GM23248 (cell line): ENCODE measurements at regions not wholly inside any gene's neighbourhood (a gene's known extent, or its start where the extent isn't known, plus 50 kb on each side); places are given as distances from the start of the nearest gene placed in this dataset.

ENCODE experiments used
- EZH2 ChIP-seq: fragments of 200-600 bp; sonication (generic); IDR thresholded peaks from 2 replicates; pipeline ENCODE4 v1.6.1; 2018; ENCODE audit warnings: antibody characterized with exemption, mild to moderate bottlenecking; ENCODE audit not compliant: insufficient read depth, poor library complexity, severe bottlenecking
- EZH2phosphoT487 ChIP-seq: fragments of 200-600 bp; sonication (generic); IDR thresholded peaks from 2 replicates; pipeline ENCODE4 v1.6.1; 2018; ENCODE audit warnings: antibody characterized with exemption, moderate library complexity, mild to moderate bottlenecking, low read depth; ENCODE audit not compliant: insufficient read depth

GRCh38 chr6:133114973-133115372 is 126.2 kb upstream of the EYA4 start:
- no peak for TF ChIP-seq EZH2phosphoT487
- TF ChIP-seq EZH2 = no peak
